SIG-M5 treated with dmso at 0.1 percent for 504 hours (cell line): ENCODE measurements at regions not wholly inside any gene's neighbourhood (a gene's known extent, or its start where the extent isn't known, plus 50 kb on each side); places are given as distances from the start of the nearest gene placed in this dataset.
"Not testable (repeated sequence)": the region's sequence is repeated elsewhere in the genome, so short reads cannot be mapped to it uniquely, and the experiment has no call there.

ENCODE experiments used
- DNase-seq: peaks from one replicate; lab custom pipeline; 2025; ENCODE audit not compliant: unreplicated experiment; lab: John Stamatoyannopoulos, UW

DNA sequence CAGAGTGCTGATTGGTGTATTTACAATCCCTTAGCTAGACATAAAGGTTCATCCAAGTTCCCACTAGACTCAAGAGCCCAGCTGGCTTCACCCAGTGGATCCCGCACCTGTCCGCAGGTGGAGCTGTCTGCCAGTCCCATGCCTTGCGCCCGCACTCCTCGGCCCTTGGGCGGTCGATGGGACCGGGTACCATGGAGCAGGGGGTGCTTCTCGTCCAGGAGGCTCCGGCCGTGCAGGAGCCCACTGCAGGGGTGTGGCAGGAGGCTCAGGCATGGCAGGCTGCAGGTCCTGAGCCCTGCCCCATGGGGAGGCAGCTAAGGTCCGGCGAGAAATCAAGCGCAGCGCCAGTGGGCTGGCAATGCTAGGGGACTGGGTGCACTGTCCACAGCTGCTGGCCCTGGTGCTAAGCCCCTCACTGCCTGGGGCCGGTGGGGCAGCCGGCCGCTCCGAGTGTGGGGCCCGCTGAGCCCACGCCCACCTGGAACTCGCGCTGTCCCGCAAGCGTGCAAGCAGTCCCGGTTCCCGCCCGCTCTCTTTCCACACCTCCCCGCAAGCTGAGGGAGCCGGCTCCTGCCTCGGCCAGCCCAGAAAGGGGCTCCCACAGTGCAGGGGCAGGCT is 1206.3 kb downstream of the OTOL1 start:
- DNase-seq: no peak

DNA sequence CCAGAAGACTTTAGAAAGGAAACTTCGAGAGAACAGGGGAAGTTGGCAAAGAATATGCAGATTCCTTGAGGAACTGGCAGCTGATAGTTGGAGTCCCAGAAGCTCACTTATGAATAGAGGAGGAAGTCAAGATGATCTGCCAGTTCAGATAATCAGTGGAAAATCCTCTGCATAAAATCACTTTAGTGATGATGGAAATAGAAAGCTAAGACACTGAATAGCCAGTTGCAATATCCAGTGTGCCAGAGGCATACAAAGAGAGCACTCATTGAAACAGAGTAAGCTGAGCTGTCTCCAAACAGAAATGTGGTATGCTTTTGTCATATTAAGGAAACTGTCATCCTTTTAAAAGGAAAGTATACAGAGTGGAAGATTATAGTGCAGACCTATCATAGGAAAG is 1207.6 kb downstream of the OTOL1 start:
- DNase-seq: no peak

DNA sequence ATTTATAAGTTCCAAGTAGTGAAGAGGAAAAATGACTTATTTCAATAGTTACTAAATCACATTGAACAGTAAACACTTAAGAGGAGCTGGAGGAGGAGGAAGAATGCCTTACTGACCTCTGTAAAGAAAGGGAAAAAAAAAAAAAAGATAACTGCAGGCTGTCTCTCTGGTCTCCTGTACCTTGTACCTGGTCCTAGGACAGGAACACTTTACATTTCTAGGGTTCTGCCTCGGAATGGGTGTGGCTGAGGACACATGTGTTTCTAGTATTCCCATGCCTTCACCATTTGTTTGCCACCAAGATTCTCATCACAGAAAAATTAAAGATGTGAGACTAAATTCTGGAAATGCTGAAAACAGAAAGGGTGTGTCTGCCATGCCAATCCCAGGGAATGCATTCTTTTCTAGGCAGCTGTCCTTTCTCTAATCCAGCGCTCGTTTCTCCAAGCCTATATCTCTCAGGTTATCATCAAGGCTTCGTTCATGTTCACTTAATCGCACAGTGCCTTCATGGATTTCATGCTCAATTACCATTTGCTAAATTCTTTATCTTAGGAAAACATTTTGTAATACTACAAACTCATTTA is 1208.3 kb downstream of the OTOL1 start:
- DNase-seq: no peak

DNA sequence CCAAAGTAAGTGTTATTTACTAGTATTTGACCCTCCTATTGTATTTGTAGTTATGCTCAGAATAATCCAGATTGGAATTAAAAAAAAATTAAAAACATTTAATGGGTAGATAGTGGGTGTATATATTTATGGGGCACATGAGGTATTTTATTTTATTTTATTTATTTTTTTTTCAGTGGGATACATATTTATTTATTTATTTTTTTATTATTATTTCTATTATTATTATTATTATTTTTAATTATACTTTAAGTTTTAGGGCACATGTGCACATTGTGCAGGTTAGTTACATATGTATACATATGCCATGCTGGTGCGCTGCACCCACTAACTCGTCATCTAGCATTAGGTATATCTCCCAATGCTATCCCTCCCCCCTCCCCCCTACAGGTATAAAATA is 1211.8 kb downstream of the OTOL1 start:
- not testable (repeated sequence) for DNase-seq

DNA sequence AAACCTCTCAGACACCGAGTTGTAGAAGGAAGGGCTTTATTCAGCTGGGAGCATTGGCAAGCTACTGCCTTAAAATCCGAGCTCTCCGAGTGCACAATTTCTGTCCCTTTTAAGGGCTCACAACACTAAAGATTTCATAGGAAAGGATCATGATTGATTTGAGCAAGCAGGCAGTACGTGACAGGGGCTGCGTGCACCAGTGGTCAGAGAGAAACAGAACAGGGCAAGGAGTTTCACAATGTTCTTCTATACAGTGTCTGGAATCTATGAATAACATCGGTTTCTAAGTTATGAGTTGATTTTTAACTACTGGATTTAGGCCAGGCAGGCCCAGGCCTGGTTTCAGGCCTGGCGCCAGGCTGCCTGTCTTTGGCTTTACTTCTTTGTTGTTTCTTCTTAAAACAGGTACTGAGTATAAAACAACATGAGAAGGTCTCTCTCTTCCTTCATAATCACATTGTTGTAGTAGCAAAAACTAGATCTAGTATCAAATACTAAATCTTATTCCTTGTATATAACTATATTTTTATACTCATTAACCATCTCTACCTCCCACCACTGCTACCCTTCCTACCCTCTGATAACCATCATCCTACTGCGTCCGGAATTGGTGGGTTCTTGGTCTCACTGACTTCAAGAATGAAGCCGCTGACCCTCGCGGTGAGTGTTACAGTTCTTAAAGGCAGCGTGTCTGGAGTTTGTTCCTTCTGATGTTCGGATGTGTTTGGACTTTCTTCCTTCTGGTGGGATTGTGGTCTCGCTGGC is 1212.5 kb downstream of the OTOL1 start:
- not testable (repeated sequence) for DNase-seq

DNA sequence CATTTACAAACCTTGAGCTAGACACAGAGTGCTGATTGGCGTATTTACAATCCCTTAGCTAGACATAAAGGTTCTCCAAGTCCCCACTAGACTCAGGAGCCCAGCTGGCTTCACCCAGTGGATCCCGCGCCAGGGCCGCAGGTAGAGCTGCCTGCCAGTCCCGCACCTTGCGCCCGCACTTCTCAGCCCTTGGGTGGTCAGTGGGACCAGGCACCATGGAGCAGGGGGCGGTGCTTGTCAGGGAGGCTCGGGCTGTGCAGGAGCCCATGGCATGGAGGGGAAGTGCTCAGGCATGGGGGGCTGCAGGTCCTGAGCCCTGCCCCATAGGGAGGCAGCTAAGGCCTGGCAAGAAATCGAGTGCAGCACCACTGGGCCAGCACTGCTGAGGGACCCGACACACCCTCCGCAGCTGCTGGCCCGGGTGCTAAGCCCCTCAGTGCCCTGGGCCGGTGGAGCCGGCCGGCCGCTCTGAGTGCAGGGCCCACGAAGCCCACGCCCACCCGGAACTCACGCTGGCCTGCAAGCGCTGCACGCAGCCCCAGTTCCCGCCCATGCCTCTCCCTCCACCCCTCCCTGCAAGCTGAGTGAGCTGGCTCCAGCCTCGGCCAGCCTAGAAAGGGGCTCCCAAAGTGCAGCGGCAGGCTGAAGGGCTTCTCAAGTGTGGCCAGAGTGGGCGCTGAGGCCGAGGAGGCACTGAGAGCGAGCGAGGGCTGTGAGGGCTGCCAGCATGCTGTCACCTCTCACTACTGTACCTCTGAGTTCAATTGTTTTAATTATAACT is 1213.9 kb downstream of the OTOL1 start:
- DNase-seq: no peak

DNA sequence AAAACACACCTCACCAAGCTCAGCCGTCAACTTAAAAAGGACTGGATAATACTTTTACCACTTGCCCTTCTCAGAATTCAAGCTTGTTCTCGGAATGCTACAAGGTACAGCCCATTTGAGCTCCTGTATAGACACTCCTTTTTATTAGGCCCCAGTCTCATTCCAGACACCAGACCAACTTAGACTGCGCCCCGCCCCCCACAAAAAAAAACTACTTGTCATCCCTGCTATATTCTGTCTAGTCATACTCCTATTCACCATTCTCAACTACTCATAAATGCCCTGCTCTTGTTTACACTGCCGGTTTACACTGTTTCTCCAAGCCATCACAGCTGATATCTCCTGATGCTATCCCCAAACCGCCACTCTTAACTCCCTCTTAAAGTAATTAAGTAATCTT is 1220.5 kb downstream of the OTOL1 start:
- DNase-seq: not testable (repeated sequence)

DNA sequence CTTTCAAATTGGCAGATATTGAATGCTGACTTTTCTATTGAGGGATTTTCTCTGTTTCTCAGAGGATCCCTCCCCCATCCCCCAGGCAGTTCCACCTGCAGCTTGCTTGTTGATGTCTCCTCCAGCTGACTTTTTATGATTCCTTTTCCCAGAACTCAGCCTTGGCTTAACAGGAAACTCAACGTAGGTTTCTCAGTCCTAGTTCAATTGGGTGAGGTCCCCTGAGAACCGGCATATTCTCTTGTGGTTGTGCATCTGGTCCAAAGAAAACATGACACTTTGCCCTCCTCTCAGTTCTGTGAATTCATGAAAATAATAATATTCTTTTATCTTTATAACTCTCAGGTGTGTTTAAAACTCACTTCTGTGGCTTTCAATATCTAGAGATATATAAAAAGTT is 1222.1 kb downstream of the OTOL1 start:
- no peak for DNase-seq

DNA sequence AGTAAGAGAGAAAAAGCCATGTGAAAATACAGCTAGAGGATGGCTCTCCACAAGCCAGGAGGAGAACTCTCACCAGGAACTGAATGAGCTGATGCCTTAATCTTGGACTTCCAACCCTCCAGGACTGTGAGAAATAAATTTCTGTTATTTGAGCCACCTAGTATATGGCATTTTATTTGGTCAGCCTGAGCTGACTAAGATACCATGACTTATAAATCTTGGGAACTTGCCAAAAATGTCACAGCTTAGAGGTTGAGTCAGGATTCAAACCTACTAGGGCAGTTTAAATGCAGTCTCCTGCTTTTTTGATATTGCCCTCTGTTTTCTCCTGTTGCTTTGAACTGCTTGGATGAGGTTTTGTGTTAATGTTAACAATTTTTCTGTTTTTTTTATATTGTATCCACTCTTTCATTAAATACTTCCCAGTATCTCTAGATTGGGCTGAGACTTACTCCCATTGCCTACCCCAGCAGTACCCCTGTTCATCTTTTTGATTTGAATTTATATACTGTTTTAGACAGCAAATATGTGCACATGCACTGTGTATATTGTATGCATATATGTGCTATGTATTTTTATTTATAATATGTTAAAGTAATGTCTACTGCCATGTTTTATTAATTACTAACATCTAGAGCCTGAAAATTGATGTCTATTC is 1223.2 kb downstream of the OTOL1 start:
- peak; percentile 38 for DNase-seq

DNA sequence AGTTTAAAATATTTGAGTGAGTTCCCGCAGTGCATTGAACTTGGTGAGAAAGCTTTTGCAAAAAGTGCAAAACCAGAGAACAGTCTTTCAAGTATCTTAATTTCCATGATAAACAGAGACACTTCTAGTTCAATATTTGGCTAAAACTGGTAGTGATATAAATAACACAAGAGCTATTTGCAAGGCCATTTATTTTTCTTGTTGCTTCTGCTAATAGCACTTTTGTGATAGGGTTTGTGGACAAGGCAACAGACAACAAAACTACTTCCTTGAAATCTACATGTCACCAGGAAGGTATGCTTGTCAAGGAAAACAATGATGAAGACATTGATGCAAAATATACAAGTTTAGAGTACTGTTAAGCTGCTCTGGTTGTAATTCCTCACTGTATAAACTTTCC is 1225.1 kb downstream of the OTOL1 start:
- no peak for DNase-seq

DNA sequence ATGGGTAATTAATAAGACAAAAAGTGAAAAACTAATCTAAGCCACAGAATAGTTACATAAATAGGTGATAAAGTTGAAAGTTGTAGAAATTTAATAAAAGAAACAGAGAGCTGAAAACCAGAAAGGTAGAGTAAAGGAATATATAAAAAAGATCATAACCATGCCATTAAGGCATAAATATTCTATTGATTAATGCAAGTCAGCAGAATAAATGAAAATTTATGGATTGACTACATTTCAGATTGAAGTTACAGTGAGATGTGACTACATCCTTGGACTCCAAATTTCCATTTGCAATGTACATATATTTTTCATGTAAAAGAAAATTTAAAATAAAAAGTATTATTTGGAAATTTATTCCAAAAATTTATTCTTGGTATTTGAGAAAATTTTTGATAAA is 1225.7 kb downstream of the OTOL1 start:
- DNase-seq: no peak

DNA sequence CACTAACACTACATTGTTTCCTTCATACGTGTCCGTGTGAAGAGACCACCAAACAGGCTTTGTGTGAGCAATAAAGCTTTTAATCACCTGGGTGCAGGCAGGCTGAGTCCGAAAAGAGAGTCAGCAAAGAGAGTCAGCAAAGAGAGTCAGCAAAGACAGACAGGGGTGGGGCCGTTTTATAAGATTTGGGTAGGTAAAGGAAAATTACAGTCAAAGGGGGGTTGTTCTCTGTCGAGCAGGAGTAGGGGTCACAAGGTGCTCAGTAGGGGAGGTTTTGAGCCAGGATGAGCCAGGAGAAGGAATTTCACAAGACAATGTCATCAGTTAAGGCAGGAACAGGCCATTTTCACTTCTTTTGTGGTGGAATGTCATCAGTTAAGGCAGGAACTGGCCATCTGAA is 1226.2 kb downstream of the OTOL1 start:
- DNase-seq: not testable (repeated sequence)

DNA sequence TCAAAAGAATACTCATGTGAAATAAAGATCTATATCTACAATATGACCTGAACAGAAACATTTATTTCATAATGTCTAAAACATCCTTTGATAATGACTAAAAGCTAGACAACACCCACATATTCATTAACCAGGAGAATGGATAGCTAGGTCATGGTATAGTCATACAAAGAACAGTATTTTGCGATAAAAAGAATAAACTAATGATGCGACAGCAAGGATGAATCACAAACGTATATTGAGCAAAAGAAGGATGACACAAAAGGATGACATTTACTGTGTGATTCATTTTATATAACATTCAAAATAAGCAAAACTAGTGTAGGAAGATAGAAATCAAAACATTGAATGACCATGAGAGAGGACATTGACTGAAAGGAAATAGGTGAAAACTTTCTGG is 1233.1 kb downstream of the OTOL1 start:
- DNase-seq: no peak

DNA sequence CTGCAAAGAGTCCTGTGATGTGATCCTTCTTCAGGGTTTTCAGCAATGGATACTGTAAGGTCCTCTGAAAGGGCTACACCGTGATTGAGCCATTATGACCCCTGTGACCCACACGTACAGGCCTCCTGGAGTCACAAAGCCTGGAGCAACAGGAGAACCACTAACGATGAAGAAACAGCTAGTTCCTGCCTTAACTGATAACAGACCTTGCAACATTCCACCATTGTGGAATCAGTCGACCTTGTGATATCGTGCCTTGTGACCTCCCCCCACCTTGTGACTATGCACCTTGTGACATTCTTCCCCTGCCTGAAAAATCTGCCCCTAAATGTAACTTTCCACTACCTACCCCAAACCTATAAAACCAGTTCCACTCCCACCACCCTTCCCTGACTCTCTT is 1235.4 kb downstream of the OTOL1 start:
- DNase-seq: not testable (repeated sequence)

DNA sequence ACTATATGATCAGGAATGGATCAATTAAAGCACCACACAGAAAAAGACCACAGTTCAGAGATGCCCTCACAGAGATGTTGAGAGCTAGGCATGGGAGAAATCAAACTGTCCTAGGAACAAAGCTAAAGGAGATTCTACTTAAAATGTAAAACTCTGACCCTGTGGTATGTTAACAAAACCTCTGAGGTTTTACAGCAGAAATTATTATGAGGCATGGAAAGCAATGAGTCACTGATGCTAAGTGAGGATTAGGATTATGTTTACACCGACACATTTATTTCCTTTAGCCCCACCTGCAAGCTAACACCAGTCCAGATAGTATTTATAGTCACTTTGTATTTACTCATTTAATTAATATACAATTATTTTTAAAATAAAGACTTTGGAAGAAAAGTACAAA is 1242.2 kb downstream of the OTOL1 start:
- no peak for DNase-seq

DNA sequence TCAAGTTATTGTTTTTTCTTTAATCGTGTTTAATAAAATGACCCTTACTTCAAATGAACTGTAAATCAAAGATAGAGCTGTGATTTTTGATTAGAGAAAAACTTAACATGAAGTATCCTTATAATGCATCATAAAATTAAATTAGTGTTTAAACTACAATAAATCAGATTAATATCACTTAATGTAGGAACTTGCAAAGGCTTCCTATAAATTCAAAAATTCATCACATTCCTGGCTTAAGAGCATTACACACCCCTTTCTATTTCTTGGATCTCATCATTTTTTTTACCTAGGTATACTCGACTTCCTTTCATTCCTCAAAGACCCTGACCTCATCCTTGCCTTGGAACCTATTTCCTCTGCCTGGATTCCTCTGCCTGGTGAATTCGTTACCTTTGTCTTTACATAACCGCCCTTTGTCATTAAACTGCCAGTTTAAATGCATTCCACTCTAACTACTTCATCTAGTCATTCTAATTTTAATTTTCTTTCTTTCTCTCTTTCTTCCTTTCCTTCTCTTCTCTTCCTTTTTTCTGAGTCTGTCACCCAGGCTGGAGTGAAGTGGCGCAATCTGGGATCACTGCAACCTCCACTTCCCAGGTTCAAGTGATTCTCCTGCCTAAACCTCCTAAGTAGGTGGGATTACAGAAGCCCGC is 1244.5 kb downstream of the OTOL1 start:
- DNase-seq: no peak

DNA sequence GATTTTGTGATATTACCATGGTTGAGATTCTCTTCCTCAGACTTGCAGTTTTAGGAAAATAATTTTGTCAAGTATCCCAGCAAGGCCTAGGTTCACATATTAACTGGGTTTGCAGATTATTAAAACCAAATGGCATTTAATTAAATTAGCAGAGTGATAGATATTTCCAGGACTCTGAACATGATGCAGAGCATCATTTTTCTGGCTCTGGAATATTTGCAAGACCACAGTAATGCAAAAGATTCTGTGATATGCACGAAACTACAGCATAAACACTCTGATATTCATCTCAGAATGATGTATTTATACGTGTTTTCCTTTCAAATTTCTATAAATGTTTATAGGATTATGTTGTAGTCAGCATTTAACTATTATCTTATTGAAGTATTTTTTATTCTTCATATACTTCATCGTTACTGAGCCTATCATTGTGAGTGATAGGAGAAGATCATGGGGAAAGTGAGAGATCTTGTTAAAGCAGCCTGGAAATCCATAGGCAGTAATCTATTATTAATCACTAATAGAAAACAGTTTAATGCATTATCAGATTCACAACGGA is 1245.6 kb downstream of the OTOL1 start:
- DNase-seq: no peak

DNA sequence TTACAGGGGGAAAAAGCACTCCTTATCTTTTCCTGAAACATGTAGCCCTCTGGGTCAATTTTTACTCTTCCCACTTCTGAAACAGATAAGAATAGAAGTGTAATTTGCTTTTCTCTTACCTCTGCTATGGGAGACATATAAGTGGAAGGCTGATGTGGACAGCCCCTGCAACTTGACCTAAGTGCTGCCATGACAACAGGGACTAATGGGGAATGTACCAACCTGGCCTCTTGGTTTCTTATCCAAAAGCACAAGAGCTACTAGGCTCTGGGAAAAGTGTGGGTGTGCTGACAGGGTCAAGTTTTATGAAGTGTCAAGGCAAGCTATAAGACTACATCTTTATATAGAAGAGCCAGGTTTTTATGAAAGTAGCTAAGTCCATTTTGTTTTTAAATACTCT is 1246.5 kb downstream of the OTOL1 start:
- no peak for DNase-seq

DNA sequence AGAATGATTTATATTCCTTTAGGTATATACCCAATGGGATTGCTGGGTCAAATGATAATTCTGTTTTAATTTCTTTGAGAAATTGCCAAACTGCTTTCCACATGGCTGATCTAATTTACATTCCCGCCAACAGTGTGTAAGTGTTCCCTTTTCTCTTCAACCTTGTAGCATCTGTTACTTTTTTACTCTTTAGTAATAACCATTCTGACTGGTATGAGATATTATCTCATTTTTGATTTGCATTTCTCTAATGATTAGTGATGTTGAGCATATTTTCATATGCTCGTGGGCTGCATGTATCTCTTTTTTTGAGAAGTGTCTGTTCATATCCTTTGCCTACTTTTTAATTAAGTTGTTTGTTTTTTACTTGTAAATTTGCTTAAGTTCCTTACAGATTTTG is 1264.2 kb downstream of the OTOL1 start:
- DNase-seq: no peak

DNA sequence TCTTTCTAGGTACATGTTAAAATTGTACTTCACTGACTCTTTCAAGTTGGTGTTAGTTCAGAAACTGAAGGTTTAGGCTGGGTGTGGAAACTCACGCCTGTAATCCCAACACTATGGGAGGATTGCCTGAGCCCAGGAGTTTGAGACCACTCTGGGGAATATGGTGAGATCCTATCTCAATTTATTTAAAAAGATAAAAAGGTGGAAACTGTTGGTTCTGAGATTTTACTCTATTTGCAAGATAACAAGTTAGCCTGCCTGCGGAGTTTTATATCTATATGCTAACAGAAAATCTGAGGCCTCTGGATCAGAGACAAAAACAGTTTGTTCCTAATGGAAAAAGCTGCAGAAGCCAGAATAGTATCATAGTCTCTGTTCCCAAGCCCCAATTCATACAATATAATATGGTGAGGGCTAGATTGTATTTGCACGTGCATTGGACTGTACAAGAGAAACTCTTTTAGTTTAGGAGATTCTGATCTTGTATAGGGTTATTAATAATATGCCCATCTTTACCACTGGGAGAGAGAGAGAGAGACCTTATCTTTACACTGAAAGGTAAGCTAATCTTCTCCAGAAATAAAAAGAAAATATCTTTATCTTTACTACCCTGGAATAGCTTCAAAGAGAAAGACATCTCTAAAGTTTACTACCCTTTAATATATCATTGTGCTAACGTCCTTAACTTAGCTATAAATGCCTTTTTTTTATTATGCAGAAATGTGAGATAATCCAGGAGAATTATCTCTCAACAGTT is 1267.6 kb downstream of the OTOL1 start:
- DNase-seq: no peak
